HCT116 (cell line): ENCODE measurements at regions not wholly inside any gene's neighbourhood (a gene's known extent, or its start where the extent isn't known, plus 50 kb on each side); places are given as distances from the start of the nearest gene placed in this dataset.

ENCODE experiments used
- EZH2 ChIP-seq: fragments of 200-600 bp; sonication (generic); IDR thresholded peaks from 2 replicates; pipeline ENCODE4 v1.6.1; 2017; ENCODE audit warnings: antibody characterized with exemption, mixed run types
- SIN3A ChIP-seq: IDR thresholded peaks from 2 replicates; pipeline ENCODE4 v1.6.1; 2012; ENCODE audit warnings: low read depth
- TF ChIP-seq, protein P1 (sequence below): IDR thresholded peaks from 2 replicates; pipeline ENCODE4 v1.6.1; 2011; ENCODE audit warnings: mild to moderate bottlenecking, low read length, moderate library complexity; ENCODE audit not compliant: insufficient replicate concordance; ENCODE audit errors: extremely low read depth
- TF ChIP-seq, protein P2 (sequence below), 3 experiments: fragments of 200-600 bp in 1 of 3; sonication (generic) in 1 of 3; IDR thresholded peaks in 2 of 3; conservative IDR thresholded peaks in 1 of 3; 2 replicates each; pipeline ENCODE4 v1.5.1; 2012 to 2017; ENCODE audit warnings: low read depth in 2 of 3, low read length in 2 of 3, antibody characterized with exemption in 1 of 3, borderline replicate concordance in 1 of 3, control low read depth in 1 of 3, mild to moderate bottlenecking in 1 of 3, mixed read lengths in 1 of 3, mixed run types in 1 of 3, moderate library complexity in 1 of 3; ENCODE audit not compliant: insufficient read depth in 1 of 3

DNA sequence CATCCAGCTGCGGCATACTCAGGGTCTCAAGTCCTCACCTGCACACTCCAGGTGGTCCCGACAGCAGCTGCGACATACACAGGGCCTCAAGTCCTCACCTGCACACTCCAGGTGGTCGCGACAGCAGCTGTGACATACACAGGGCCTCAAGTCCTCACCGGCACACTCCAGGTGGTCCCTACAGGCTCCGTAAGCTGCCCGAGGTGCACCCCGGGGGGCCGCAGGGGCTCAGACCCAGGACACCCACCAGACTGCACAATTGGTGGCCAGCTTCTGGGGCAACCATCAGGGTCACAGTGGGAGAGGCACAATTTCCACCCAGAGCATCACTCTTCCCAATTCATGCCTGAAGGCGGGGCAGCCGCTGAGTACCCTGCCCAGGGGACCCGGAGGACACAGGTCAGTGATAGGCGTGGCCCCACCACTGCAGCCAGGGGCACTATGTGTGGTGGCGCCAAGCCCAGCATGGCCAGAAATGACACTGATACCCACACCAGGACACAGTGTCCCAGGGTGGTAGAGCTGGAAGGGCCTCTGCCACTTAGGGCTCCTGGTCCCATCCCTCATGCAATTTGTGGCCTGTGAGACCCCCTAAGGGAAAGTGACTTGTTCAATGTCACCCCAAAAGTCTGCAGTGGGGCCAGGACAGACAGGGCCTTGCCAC lies 57.5 kb upstream of the ZNF469 start:
- TF ChIP-seq EZH2: no peak
- TF ChIP-seq SIN3A: no peak
- TF ChIP-seq, protein P1, sequence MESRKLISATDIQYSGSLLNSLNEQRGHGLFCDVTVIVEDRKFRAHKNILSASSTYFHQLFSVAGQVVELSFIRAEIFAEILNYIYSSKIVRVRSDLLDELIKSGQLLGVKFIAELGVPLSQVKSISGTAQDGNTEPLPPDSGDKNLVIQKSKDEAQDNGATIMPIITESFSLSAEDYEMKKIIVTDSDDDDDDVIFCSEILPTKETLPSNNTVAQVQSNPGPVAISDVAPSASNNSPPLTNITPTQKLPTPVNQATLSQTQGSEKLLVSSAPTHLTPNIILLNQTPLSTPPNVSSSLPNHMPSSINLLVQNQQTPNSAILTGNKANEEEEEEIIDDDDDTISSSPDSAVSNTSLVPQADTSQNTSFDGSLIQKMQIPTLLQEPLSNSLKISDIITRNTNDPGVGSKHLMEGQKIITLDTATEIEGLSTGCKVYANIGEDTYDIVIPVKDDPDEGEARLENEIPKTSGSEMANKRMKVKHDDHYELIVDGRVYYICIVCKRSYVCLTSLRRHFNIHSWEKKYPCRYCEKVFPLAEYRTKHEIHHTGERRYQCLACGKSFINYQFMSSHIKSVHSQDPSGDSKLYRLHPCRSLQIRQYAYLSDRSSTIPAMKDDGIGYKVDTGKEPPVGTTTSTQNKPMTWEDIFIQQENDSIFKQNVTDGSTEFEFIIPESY: no peak
- TF ChIP-seq, protein P2, sequence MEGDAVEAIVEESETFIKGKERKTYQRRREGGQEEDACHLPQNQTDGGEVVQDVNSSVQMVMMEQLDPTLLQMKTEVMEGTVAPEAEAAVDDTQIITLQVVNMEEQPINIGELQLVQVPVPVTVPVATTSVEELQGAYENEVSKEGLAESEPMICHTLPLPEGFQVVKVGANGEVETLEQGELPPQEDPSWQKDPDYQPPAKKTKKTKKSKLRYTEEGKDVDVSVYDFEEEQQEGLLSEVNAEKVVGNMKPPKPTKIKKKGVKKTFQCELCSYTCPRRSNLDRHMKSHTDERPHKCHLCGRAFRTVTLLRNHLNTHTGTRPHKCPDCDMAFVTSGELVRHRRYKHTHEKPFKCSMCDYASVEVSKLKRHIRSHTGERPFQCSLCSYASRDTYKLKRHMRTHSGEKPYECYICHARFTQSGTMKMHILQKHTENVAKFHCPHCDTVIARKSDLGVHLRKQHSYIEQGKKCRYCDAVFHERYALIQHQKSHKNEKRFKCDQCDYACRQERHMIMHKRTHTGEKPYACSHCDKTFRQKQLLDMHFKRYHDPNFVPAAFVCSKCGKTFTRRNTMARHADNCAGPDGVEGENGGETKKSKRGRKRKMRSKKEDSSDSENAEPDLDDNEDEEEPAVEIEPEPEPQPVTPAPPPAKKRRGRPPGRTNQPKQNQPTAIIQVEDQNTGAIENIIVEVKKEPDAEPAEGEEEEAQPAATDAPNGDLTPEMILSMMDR (IDR thresholded peaks at IDR 0.05 in 2 of 3, conservative IDR thresholded peaks at IDR 0.05 in 1 of 3; ENCODE audit: borderline replicate concordance in 1 of 3, insufficient read depth in 1 of 3, low read depth in 2 of 3, low read length in 2 of 3): no peak
